HG03571 (cell line): ENCODE measurements at regions not wholly inside any gene's neighbourhood (a gene's known extent, or its start where the extent isn't known, plus 50 kb on each side); places are given as distances from the start of the nearest gene placed in this dataset.

Source experiments
- ATAC-seq: cut with Tn5 transposase; IDR thresholded peaks from one replicate; pipeline ENCODE4 v1.9.1; 2021; ENCODE audit not compliant: unreplicated experiment

GRCh38 chr4:67236788-67237187 lies 308.5 kb downstream of the CENPC start:
- no peak for ATAC-seq

- no peak for ATAC-seq
These were observed 309.0 kb downstream of the CENPC start for GRCh38 chr4:67236318-67236717.

GRCh38 chr4:67234296-67234695 lies 311.0 kb downstream of the CENPC start:
- ATAC-seq: no peak

GRCh38 chr4:67229148-67229547 lies 316.2 kb downstream of the CENPC start:
- no peak for ATAC-seq

GRCh38 chr4:67220861-67221260 lies 324.4 kb downstream of the CENPC start:
- ATAC-seq: no peak

- no peak for ATAC-seq
These were observed 326.4 kb downstream of the CENPC start for GRCh38 chr4:67218883-67219282.

- no peak for ATAC-seq
These were observed 337.3 kb downstream of the CENPC start for GRCh38 chr4:67207941-67208441.

GRCh38 chr4:67204441-67204840 lies 340.9 kb downstream of the CENPC start:
- no peak for ATAC-seq

- no peak for ATAC-seq
These were observed 344.0 kb downstream of the CENPC start for GRCh38 chr4:67201334-67201733.

- ATAC-seq: no peak
These were observed 346.6 kb downstream of the CENPC start for GRCh38 chr4:67198727-67199126.

GRCh38 chr4:67167849-67168248 lies 377.5 kb downstream of the CENPC start:
- no peak for ATAC-seq

GRCh38 chr4:67162690-67163089 lies 382.6 kb downstream of the CENPC start:
- no peak for ATAC-seq

- ATAC-seq: no peak
These were observed 384.0 kb downstream of the CENPC start for GRCh38 chr4:67161311-67161710.

GRCh38 chr4:67160394-67160793 lies 384.9 kb downstream of the CENPC start:
- ATAC-seq: no peak

- no peak for ATAC-seq
These were observed 386.6 kb downstream of the CENPC start for GRCh38 chr4:67158666-67159065.

GRCh38 chr4:67152976-67153375 lies 392.3 kb downstream of the CENPC start:
- ATAC-seq: no peak

GRCh38 chr4:67151376-67152343 lies 393.6 kb downstream of the CENPC start:
- ATAC-seq: no peak

- ATAC-seq: no peak
These were observed 403.7 kb downstream of the CENPC start for GRCh38 chr4:67141586-67141985.

- ATAC-seq: no peak
These were observed 410.7 kb downstream of the CENPC start for GRCh38 chr4:67134616-67135015.

- ATAC-seq: no peak
These were observed 412.1 kb downstream of the CENPC start for GRCh38 chr4:67133162-67133561.

GRCh38 chr4:67131224-67131623 lies 414.1 kb downstream of the CENPC start:
- ATAC-seq: peak; percentile 72

GRCh38 chr4:67130411-67130810 lies 414.9 kb downstream of the CENPC start:
- no peak for ATAC-seq

- no peak for ATAC-seq
These were observed 418.7 kb downstream of the CENPC start for GRCh38 chr4:67126570-67126969.
